GM19035 (cell line): ENCODE measurements at regions not wholly inside any gene's neighbourhood (a gene's known extent, or its start where the extent isn't known, plus 50 kb on each side); places are given as distances from the start of the nearest gene placed in this dataset.
A peak's percentile ranks its signal among the peaks of the same experiment; 100 is the strongest.
"Not testable (repeated sequence)": the region's sequence is repeated elsewhere in the genome, so short reads cannot be mapped to it uniquely, and the experiment has no call there.

Source experiments
- ATAC-seq: cut with Tn5 transposase; IDR thresholded peaks from one replicate; pipeline ENCODE4 v1.9.1; 2021; ENCODE audit not compliant: unreplicated experiment

- ATAC-seq: peak; percentile 82
These were observed 94.9 kb upstream of the EEPD1 start for GRCh38 chr7:36058020-36058592.

GRCh38 chr7:36060388-36060787 lies 92.7 kb upstream of the EEPD1 start:
- ATAC-seq: not testable (repeated sequence)

GRCh38 chr7:36062154-36062815 lies 90.8 kb upstream of the EEPD1 start:
- ATAC-seq: no peak

- no peak for ATAC-seq
These were observed 88.4 kb upstream of the EEPD1 start for GRCh38 chr7:36064676-36065075.

GRCh38 chr7:36065563-36066342 lies 87.3 kb upstream of the EEPD1 start:
- ATAC-seq: not testable (repeated sequence)

GRCh38 chr7:36066343-36066664 lies 86.8 kb upstream of the EEPD1 start:
- no peak for ATAC-seq

GRCh38 chr7:36070230-36070629 lies 82.8 kb upstream of the EEPD1 start:
- no peak for ATAC-seq

GRCh38 chr7:36071605-36072004 lies 81.4 kb upstream of the EEPD1 start:
- ATAC-seq: no peak

- no peak for ATAC-seq
These were observed 80.4 kb upstream of the EEPD1 start for GRCh38 chr7:36072620-36073019.

GRCh38 chr7:36075561-36075960 lies 77.5 kb upstream of the EEPD1 start:
- ATAC-seq: no peak

- no peak for ATAC-seq
These were observed 77.0 kb upstream of the EEPD1 start for GRCh38 chr7:36076074-36076473.

GRCh38 chr7:36078816-36079360 lies 74.2 kb upstream of the EEPD1 start:
- no peak for ATAC-seq

- ATAC-seq: no peak
These were observed 73.5 kb upstream of the EEPD1 start for GRCh38 chr7:36079446-36080025.

- no peak for ATAC-seq
These were observed 72.2 kb upstream of the EEPD1 start for GRCh38 chr7:36080843-36081242.

- no peak for ATAC-seq
These were observed 70.8 kb upstream of the EEPD1 start for GRCh38 chr7:36082216-36082615.

GRCh38 chr7:36082910-36083309 lies 70.1 kb upstream of the EEPD1 start:
- ATAC-seq: no peak

GRCh38 chr7:36083626-36084380 lies 69.3 kb upstream of the EEPD1 start:
- ATAC-seq: no peak

- ATAC-seq: no peak
These were observed 68.5 kb upstream of the EEPD1 start for GRCh38 chr7:36084485-36085091.

- ATAC-seq: no peak
These were observed 68.0 kb upstream of the EEPD1 start for GRCh38 chr7:36085096-36085495.

- ATAC-seq: no peak
These were observed 66.5 kb upstream of the EEPD1 start for GRCh38 chr7:36086571-36086970.

- ATAC-seq: no peak
These were observed 64.5 kb upstream of the EEPD1 start for GRCh38 chr7:36088553-36088952.
